ENCODE measurements at regions not wholly inside any gene's neighbourhood (a gene's known extent, or its start where the extent isn't known, plus 50 kb on each side); places are given as distances from the start of the nearest gene placed in this dataset.
A peak's percentile ranks its signal among the peaks of the same experiment; 100 is the strongest.

- no peak for DNase-seq (ENCODE audit: low read depth)
These were observed 78.5 kb downstream of the RPLP1 start for GRCh38 chr15:69530991-69531664.

GRCh38 chr15:69531665-69532027, 79.0 kb downstream of the RPLP1 start:
- DNase-seq (ENCODE audit: low read depth): no peak

- DNase-seq (ENCODE audit: low read depth): no peak
These were observed 79.4 kb downstream of the RPLP1 start for GRCh38 chr15:69532066-69532465.

GRCh38 chr15:69532856-69533255, 80.2 kb downstream of the RPLP1 start:
- no peak for DNase-seq (ENCODE audit: low read depth)

GRCh38 chr15:69533522-69533921, 80.9 kb downstream of the RPLP1 start:
- DNase-seq (ENCODE audit: low read depth): no peak

- DNase-seq (ENCODE audit: low read depth): peak; percentile 70
These were observed 82.6 kb downstream of the RPLP1 start for GRCh38 chr15:69535101-69535638.

GRCh38 chr15:69535998-69536397, 83.4 kb downstream of the RPLP1 start:
- no peak for DNase-seq (ENCODE audit: low read depth)

- no peak for DNase-seq (ENCODE audit: low read depth)
These were observed 84.3 kb downstream of the RPLP1 start for GRCh38 chr15:69536726-69537512.

- DNase-seq (ENCODE audit: low read depth): no peak
These were observed 85.3 kb downstream of the RPLP1 start for GRCh38 chr15:69537901-69538300.

- DNase-seq (ENCODE audit: low read depth): no peak
These were observed 85.8 kb downstream of the RPLP1 start for GRCh38 chr15:69538379-69538778.

- no peak for DNase-seq (ENCODE audit: low read depth)
These were observed 86.7 kb downstream of the RPLP1 start for GRCh38 chr15:69539345-69539744.

GRCh38 chr15:69540622-69541021, 88.0 kb downstream of the RPLP1 start:
- DNase-seq (ENCODE audit: low read depth): no peak

- no peak for DNase-seq (ENCODE audit: low read depth)
These were observed 89.4 kb downstream of the RPLP1 start for GRCh38 chr15:69542028-69542427.

GRCh38 chr15:69543681-69544364, 91.2 kb downstream of the RPLP1 start:
- DNase-seq (ENCODE audit: low read depth): no peak

- no peak for DNase-seq (ENCODE audit: low read depth)
These were observed 91.9 kb downstream of the RPLP1 start for GRCh38 chr15:69544365-69545113.

- DNase-seq (ENCODE audit: low read depth): no peak
These were observed 93.6 kb downstream of the RPLP1 start for GRCh38 chr15:69546182-69546581.

- DNase-seq (ENCODE audit: low read depth): no peak
These were observed 96.0 kb downstream of the RPLP1 start for GRCh38 chr15:69548395-69549180.

GRCh38 chr15:69551391-69552056, 98.9 kb downstream of the RPLP1 start:
- no peak for DNase-seq (ENCODE audit: low read depth)

GRCh38 chr15:69552057-69552815, 99.6 kb downstream of the RPLP1 start:
- no peak for DNase-seq (ENCODE audit: low read depth)

GRCh38 chr15:69553686-69554085, 101.1 kb downstream of the RPLP1 start:
- no peak for DNase-seq (ENCODE audit: low read depth)
